PC-9 (cell line): ENCODE measurements at regions not wholly inside any gene's neighbourhood (a gene's known extent, or its start where the extent isn't known, plus 50 kb on each side); places are given as distances from the start of the nearest gene placed in this dataset.

ENCODE experiments used
- BruUV-seq: library from RNA; stranded (reverse); fragments of 400-500 nt; replicated peaks from 2 replicates; lab custom pipeline; 2021; lab: Mats Ljungman, UMichigan
- CTCF ChIA-PET: fragments of 300-600 bp; sonication (Branson Sonifier 250); formaldehyde crosslinking; loops from one replicate; lab custom pipeline; 2022; ENCODE audit warnings: antibody characterized with exemption; lab: Charles Lee
- POLR2A ChIA-PET: fragments of 300-600 bp; sonication (Branson Sonifier 250); formaldehyde crosslinking; loops from one replicate; lab custom pipeline; 2022; ENCODE audit warnings: antibody characterized with exemption; ENCODE audit not compliant: unreplicated experiment; lab: Charles Lee
- DNase-seq, 2 experiments: peaks; one replicate each; pipeline versions ENCODE4 v3.0.0 to v3.0.0-alpha.2; 2015 to 2022; ENCODE audit warnings: mixed read lengths in 1 of 2
- H2AFZ ChIP-seq: fragments of 200-600 bp; sonication (generic); 2 replicates; pipeline ENCODE4 v1.8.1; 2017; ENCODE audit warnings: antibody characterized with exemption
- H3F3A ChIP-seq: fragments of 200-600 bp; sonication (generic); 2 replicates; pipeline ENCODE4 v1.8.1; 2017; ENCODE audit warnings: antibody characterized with exemption, mild to moderate bottlenecking, low read depth; ENCODE audit not compliant: insufficient read depth
- H3K27ac ChIP-seq: fragments of 200-600 bp; sonication (generic); 2 replicates; pipeline ENCODE4 v1.6.1; 2016; ENCODE audit warnings: mixed run types
- H3K27me3 ChIP-seq: fragments of 200-600 bp; sonication (generic); 2 replicates; pipeline ENCODE4 v1.6.1; 2016; ENCODE audit warnings: low read depth, mixed run types; ENCODE audit not compliant: insufficient read depth
- H3K36me3 ChIP-seq: fragments of 200-600 bp; sonication (generic); 2 replicates; pipeline ENCODE4 v1.6.1; 2016; ENCODE audit warnings: low read depth, mixed run types
- H3K4me1 ChIP-seq: fragments of 200-600 bp; sonication (generic); replicated peaks from 2 replicates; pipeline ENCODE4 v1.6.1; 2016; ENCODE audit warnings: mixed run types; ENCODE audit not compliant: insufficient read depth
- H3K4me2 ChIP-seq: fragments of 200-600 bp; sonication (generic); 2 replicates; pipeline ENCODE4 v1.6.1; 2017; ENCODE audit warnings: mixed run types
- H3K4me3 ChIP-seq: fragments of 200-600 bp; sonication (generic); 2 replicates; pipeline ENCODE4 v1.6.1; 2016; ENCODE audit warnings: mixed run types
- H3K79me2 ChIP-seq: fragments of 200-600 bp; sonication (generic); 2 replicates; pipeline ENCODE4 v1.6.1; 2017; ENCODE audit warnings: low read depth, mixed run types
- H3K9me2 ChIP-seq: fragments of 200-600 bp; sonication (generic); 2 replicates; pipeline ENCODE4 v1.8.1; 2017; ENCODE audit warnings: mild to moderate bottlenecking; ENCODE audit not compliant: insufficient read depth
- H3K9me3 ChIP-seq: fragments of 200-600 bp; sonication (generic); 2 replicates; pipeline ENCODE4 v1.8.1; 2016; ENCODE audit warnings: low read depth; ENCODE audit not compliant: insufficient read depth
- H4K20me1 ChIP-seq: fragments of 200-600 bp; sonication (generic); 2 replicates; pipeline ENCODE4 v1.8.1; 2017; ENCODE audit not compliant: insufficient read depth
- CTCF ChIP-seq: fragments of 200-600 bp; sonication (generic); conservative IDR thresholded peaks from 2 replicates; pipeline ENCODE4 v1.6.1; 2017; ENCODE audit warnings: mixed run types, antibody characterized with exemption, mild to moderate bottlenecking, moderate library complexity
- EZH2 ChIP-seq: fragments of 200-600 bp; sonication (generic); IDR thresholded peaks from 2 replicates; pipeline ENCODE4 v1.8.0; 2017; ENCODE audit warnings: antibody characterized with exemption, low read depth
- intact Hi-C: fragments of 100-400 bp; cut with micrococcal nuclease; formaldehyde crosslinking; loops from one replicate; pipeline ENCODE4 v1.10.0; 2022; ENCODE audit not compliant: unreplicated experiment

- POLR2A ChIA-PET: no interaction called here
- intact Hi-C loops: loop anchor here (1.0 to 5.0 kb wide), 3 partner anchors 37 to 533 kb away; partner anchors contain the start of genes ANKMY2 and BZW2
- Histone ChIP-seq H2AFZ (no peak overlapping the region), H3K27ac (no peak overlapping the region), H3F3A (no peaks in the 10 kb centered on the region), H3K36me3 (no peaks in the 10 kb centered on the region; the same call in 1 of the 2 replicates), H3K4me3 (no peak overlapping the region), H3K9me2 (no peaks in the 10 kb centered on the region), H4K20me1 (no peaks in the 10 kb centered on the region), H3K4me1 (no peaks in the 10 kb centered on the region), H3K4me2 (no peak overlapping the region), H3K27me3 (no peaks in the 10 kb centered on the region), H3K79me2 (no peaks in the 10 kb centered on the region), H3K9me3 (peaks cover 41% of the 10 kb centered on the region)
- TF ChIP-seq CTCF: peak; percentile 82
- TF ChIP-seq EZH2: no peak
- DNase-seq: no peak
- no TSS peak for BruUV-seq
- CTCF ChIA-PET: no interaction called here
Observed at GRCh38 chr7:16114633-16115032, 306.7 kb downstream of the CRPPA start.

DNA sequence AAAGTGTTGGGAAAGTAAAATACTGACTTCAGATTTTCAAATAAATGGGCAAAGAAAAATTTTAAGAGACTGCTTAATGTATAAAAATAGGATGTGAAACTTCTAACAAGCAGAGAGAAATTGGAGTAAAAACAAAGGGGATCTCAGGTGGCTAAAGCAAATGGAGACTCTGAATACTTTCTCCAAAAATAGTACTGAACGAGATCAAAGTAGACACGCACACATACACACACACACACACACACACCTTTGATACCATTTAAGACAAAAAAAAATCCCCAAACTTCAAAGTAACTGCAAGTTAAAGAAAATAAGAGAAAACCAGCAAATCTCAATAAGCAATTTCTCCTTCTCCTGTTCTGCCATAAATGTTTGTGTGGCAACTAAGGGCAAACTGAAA lies 307.3 kb downstream of the CRPPA start:
- Histone ChIP-seq H4K20me1 (no peaks in the 10 kb centered on the region), H3K4me3 (no peak overlapping the region), H3K9me2 (no peaks in the 10 kb centered on the region; the same call in 1 of the 2 replicates), H3K4me1 (no peaks in the 10 kb centered on the region), H2AFZ (no peak overlapping the region), H3K27me3 (no peaks in the 10 kb centered on the region), H3K9me3 (peaks cover 47% of the 10 kb centered on the region), H3K79me2 (no peaks in the 10 kb centered on the region), H3K27ac (no peak overlapping the region), H3K36me3 (no peaks in the 10 kb centered on the region; the same call in 1 of the 2 replicates), H3K4me2 (no peak overlapping the region), H3F3A (no peaks in the 10 kb centered on the region)
- DNase-seq: no peak
- BruUV-seq: no TSS peak
- intact Hi-C loops: loop anchor here (1.0 to 5.0 kb wide), 3 partner anchors 37 to 533 kb away; partner anchors contain the start of genes ANKMY2 and BZW2
- no peak for TF ChIP-seq CTCF
- no peak for TF ChIP-seq EZH2
- POLR2A ChIA-PET: no interaction called here
- CTCF ChIA-PET: no interaction called here

DNA sequence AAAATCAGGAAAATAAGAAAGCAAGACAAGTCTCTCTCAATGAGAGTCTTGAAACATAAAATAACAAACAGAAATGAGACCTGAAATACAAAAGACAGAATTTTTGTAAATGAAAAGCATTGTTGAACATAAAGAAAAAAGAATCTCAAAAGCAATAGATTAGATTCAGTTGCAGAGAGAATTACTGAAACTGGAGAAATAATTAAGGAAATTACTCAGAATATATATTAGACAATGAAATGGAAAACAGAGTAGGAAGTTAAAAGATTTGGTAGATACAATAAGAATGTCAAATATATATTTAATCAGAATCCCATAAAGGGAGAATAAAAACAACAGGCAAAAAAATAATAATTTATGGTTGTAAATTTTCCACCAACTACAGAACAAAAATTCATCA lies 308.3 kb downstream of the CRPPA start:
- CTCF ChIA-PET: no interaction called here
- Histone ChIP-seq H3K4me2 (no peak overlapping the region), H3K4me1 (no peaks in the 10 kb centered on the region), H3K9me2 (no peaks in the 10 kb centered on the region; the same call in 1 of the 2 replicates), H3K27me3 (no peaks in the 10 kb centered on the region), H3K36me3 (no peaks in the 10 kb centered on the region; the same call in 1 of the 2 replicates), H4K20me1 (no peaks in the 10 kb centered on the region), H3K9me3 (peaks cover 40% of the 10 kb centered on the region), H2AFZ (no peak overlapping the region), H3F3A (no peaks in the 10 kb centered on the region), H3K27ac (no peak overlapping the region), H3K4me3 (no peak overlapping the region), H3K79me2 (no peaks in the 10 kb centered on the region)
- no TSS peak for BruUV-seq
- POLR2A ChIA-PET: no interaction called here
- intact Hi-C loops: loop anchor here (5.0 kb wide), 2 partner anchors 36 to 534 kb away; partner anchors contain the start of genes ANKMY2 and BZW2
- no peak for DNase-seq
- no peak for TF ChIP-seq EZH2
- no peak for TF ChIP-seq CTCF
